MM.1S (cell line): ENCODE measurements at regions not wholly inside any gene's neighbourhood (a gene's known extent, or its start where the extent isn't known, plus 50 kb on each side); places are given as distances from the start of the nearest gene placed in this dataset.

ENCODE experiments used
- CTCF ChIP-seq: fragments of 300-600 bp; sonication (generic); IDR thresholded peaks from 2 replicates; pipeline ENCODE4 v1.5.1; 2016; ENCODE audit warnings: antibody characterized with exemption, low read length, mixed read lengths
- EZH2phosphoT487 ChIP-seq: fragments of 300-600 bp; sonication (generic); IDR thresholded peaks from 2 replicates; pipeline ENCODE4 v1.6.1; 2018; ENCODE audit warnings: antibody characterized with exemption, low read length

GRCh38 chr12:69168828-69169227 is 70.5 kb upstream of the CPSF6 start:
- TF ChIP-seq EZH2phosphoT487 (no peak), CTCF (no peak)
